PC-3 (cell line): ENCODE measurements at regions not wholly inside any gene's neighbourhood (a gene's known extent, or its start where the extent isn't known, plus 50 kb on each side); places are given as distances from the start of the nearest gene placed in this dataset.

Source experiments
- ATAC-seq: fragments of 200-7000 bp; cut with Tn5 transposase; 2 replicates; pipeline ENCODE4 v1.9.1; 2020; ENCODE audit warnings: mild to moderate bottlenecking, moderate library complexity
- BruUV-seq: library from RNA; stranded (reverse); fragments of 400-500 nt; replicated peaks from 2 replicates; lab custom pipeline; 2021; lab: Mats Ljungman, UMichigan
- CTCF ChIA-PET: fragments of 300-600 bp; sonication (Branson Sonifier 250); formaldehyde crosslinking; loops from one replicate; lab custom pipeline; 2022; ENCODE audit warnings: antibody characterized with exemption; lab: Charles Lee
- POLR2A ChIA-PET: fragments of 300-600 bp; sonication (Branson Sonifier 250); formaldehyde crosslinking; loops from one replicate; lab custom pipeline; 2022; ENCODE audit warnings: antibody characterized with exemption; ENCODE audit not compliant: unreplicated experiment; lab: Charles Lee
- DNase-seq: peaks from one replicate; pipeline ENCODE4 v3.0.0-alpha.2; 2015
- H2AFZ ChIP-seq: fragments of 300-600 bp; sonication (generic); 2 replicates; pipeline ENCODE4 v1.6.0; 2016; ENCODE audit warnings: antibody characterized with exemption, low read length
- H3F3A ChIP-seq: fragments of 300-600 bp; sonication (generic); one replicate; pipeline ENCODE4 v1.6.0; 2017; ENCODE audit warnings: antibody characterized with exemption, low read length, control low read depth, mild to moderate bottlenecking; ENCODE audit not compliant: unreplicated experiment
- H3K27ac ChIP-seq: fragments of 300-600 bp; sonication (generic); 2 replicates; pipeline ENCODE4 v1.5.1; 2016; ENCODE audit warnings: mild to moderate bottlenecking, low read length
- H3K27me3 ChIP-seq: fragments of 300-600 bp; sonication (generic); 2 replicates; pipeline ENCODE4 v1.6.1; 2016; ENCODE audit warnings: low read length, mixed read lengths
- H3K36me3 ChIP-seq: fragments of 300-600 bp; sonication (generic); 2 replicates; pipeline ENCODE4 v1.6.1; 2016; ENCODE audit warnings: low read depth, mixed run types, low read length, mixed read lengths
- H3K4me1 ChIP-seq: fragments of 300-600 bp; sonication (generic); 2 replicates; pipeline ENCODE4 v1.5.1; 2016; ENCODE audit warnings: low read length; ENCODE audit not compliant: insufficient read depth
- H3K4me2 ChIP-seq: fragments of 300-600 bp; sonication (generic); 2 replicates; pipeline ENCODE4 v1.6.0; 2016; ENCODE audit warnings: low read length
- H3K4me3 ChIP-seq: fragments of 300-600 bp; sonication (generic); 2 replicates; pipeline ENCODE4 v1.5.1; 2016; ENCODE audit warnings: mild to moderate bottlenecking, low read length, mixed read lengths
- H3K79me2 ChIP-seq: fragments of 300-600 bp; sonication (generic); 2 replicates; pipeline ENCODE4 v1.6.1; 2017; ENCODE audit warnings: low read length, mixed read lengths
- H3K9ac ChIP-seq: fragments of 300-600 bp; sonication (generic); 2 replicates; pipeline ENCODE4 v1.6.0; 2016; ENCODE audit warnings: mild to moderate bottlenecking, low read length
- H3K9me2 ChIP-seq: fragments of 300-600 bp; sonication (generic); replicated peaks from 2 replicates; pipeline ENCODE4 v1.6.1; 2016; ENCODE audit warnings: mixed run types, low read length, mixed read lengths
- H3K9me3 ChIP-seq: fragments of 300-600 bp; sonication (generic); 2 replicates; pipeline ENCODE4 v1.6.1; 2016; ENCODE audit warnings: low read length, mixed read lengths
- H4K20me1 ChIP-seq: fragments of 300-600 bp; sonication (generic); 2 replicates; pipeline ENCODE4 v1.6.1; 2016; ENCODE audit warnings: low read length, mixed read lengths
- CTCF ChIP-seq: fragments of 300-600 bp; sonication (generic); conservative IDR thresholded peaks from 2 replicates; pipeline ENCODE4 v1.5.1; 2017; ENCODE audit warnings: antibody characterized with exemption, low read depth, mild to moderate bottlenecking, low read length
- EZH2 ChIP-seq: fragments of 300-600 bp; sonication (generic); IDR thresholded peaks from one replicate; pipeline ENCODE4 v1.6.1; 2017; ENCODE audit warnings: antibody characterized with exemption, mild to moderate bottlenecking, low read length; ENCODE audit not compliant: unreplicated experiment
- EZH2phosphoT487 ChIP-seq: fragments of 300-600 bp; sonication (generic); IDR thresholded peaks from 2 replicates; pipeline ENCODE4 v1.6.1; 2018; ENCODE audit warnings: mild to moderate bottlenecking, antibody characterized with exemption, low read length, borderline replicate concordance
- intact Hi-C: fragments of 100-400 bp; cut with micrococcal nuclease; formaldehyde crosslinking; loops from 2 replicates; pipeline ENCODE4 v1.9.0; 2023

- Histone ChIP-seq H3K9me3 (no peaks in the 10 kb centered on the region), H3K27me3 (peaks cover 56% of the 10 kb centered on the region), H3K36me3 (no peaks in the 10 kb centered on the region), H4K20me1 (no peaks in the 10 kb centered on the region), H3K79me2 (no peaks in the 10 kb centered on the region), H3K4me3 (no peak overlapping the region), H3K4me1 (no peaks in the 10 kb centered on the region), H2AFZ (no peak overlapping the region), H3F3A (no peaks in the 10 kb centered on the region), H3K4me2 (no peak overlapping the region), H3K9ac (no peak overlapping the region), H3K27ac (no peak overlapping the region), H3K9me2 (no peaks in the 10 kb centered on the region)
- CTCF ChIA-PET, result no interaction called here
- BruUV-seq, result no TSS peak
- TF ChIP-seq EZH2phosphoT487 (no peak), CTCF (no peak), EZH2 (no peak)
- ATAC-seq (no peak), DNase-seq (no peak)
- intact Hi-C loops, result no loop called here
- POLR2A ChIA-PET, result no interaction called here
These were observed 196.0 kb upstream of the HDAC4 start for GRCh38 chr2:239596792-239597191.

GRCh38 chr2:239596253-239596652, 195.4 kb upstream of the HDAC4 start:
- H3K9ac ChIP-seq, result no peak overlapping the region
- no peaks in the 10 kb centered on the region for H3K79me2 ChIP-seq
- DNase-seq (no peak), ATAC-seq (no peak)
- H3K27ac ChIP-seq, result no peak overlapping the region
- H2AFZ ChIP-seq, result no peak overlapping the region
- H4K20me1 ChIP-seq, result no peaks in the 10 kb centered on the region
- H3K9me3 ChIP-seq, result no peaks in the 10 kb centered on the region
- peaks cover 50% of the 10 kb centered on the region for H3K27me3 ChIP-seq
- TF ChIP-seq CTCF (no peak), EZH2phosphoT487 (no peak), EZH2 (no peak)
- H3K36me3 ChIP-seq, result no peaks in the 10 kb centered on the region
- no peaks in the 10 kb centered on the region for H3F3A ChIP-seq
- intact Hi-C loops, result no loop called here
- CTCF ChIA-PET, result no interaction called here
- no peak overlapping the region for H3K4me3 ChIP-seq
- H3K4me2 ChIP-seq, result no peak overlapping the region
- POLR2A ChIA-PET, result no interaction called here
- BruUV-seq, result no TSS peak
- no peaks in the 10 kb centered on the region for H3K4me1 ChIP-seq
- no peaks in the 10 kb centered on the region for H3K9me2 ChIP-seq

- H3K27ac ChIP-seq, result no peak overlapping the region
- no peaks in the 10 kb centered on the region for H3F3A ChIP-seq
- no peak for ATAC-seq
- H2AFZ ChIP-seq, result no peak overlapping the region
- ChIA-PET POLR2A (no interaction called here), CTCF (no interaction called here)
- no peak for DNase-seq
- TF ChIP-seq EZH2phosphoT487 (no peak), EZH2 (no peak), CTCF (no peak)
- H3K4me3 ChIP-seq, result no peak overlapping the region
- H3K9ac ChIP-seq, result no peak overlapping the region
- no peak overlapping the region for H3K4me2 ChIP-seq
- H3K36me3 ChIP-seq, result no peaks in the 10 kb centered on the region
- no peaks in the 10 kb centered on the region for H3K9me3 ChIP-seq
- no peaks in the 10 kb centered on the region for H3K4me1 ChIP-seq
- H3K27me3 ChIP-seq, result peaks cover 45% of the 10 kb centered on the region
- H3K79me2 ChIP-seq, result no peaks in the 10 kb centered on the region
- intact Hi-C loops, result no loop called here
- BruUV-seq, result no TSS peak
- no peaks in the 10 kb centered on the region for H3K9me2 ChIP-seq
- H4K20me1 ChIP-seq, result no peaks in the 10 kb centered on the region
These were observed 194.9 kb upstream of the HDAC4 start for GRCh38 chr2:239595726-239596125.
